ENCODE measurements at regions not wholly inside any gene's neighbourhood (a gene's known extent, or its start where the extent isn't known, plus 50 kb on each side); places are given as distances from the start of the nearest gene placed in this dataset.

DNA sequence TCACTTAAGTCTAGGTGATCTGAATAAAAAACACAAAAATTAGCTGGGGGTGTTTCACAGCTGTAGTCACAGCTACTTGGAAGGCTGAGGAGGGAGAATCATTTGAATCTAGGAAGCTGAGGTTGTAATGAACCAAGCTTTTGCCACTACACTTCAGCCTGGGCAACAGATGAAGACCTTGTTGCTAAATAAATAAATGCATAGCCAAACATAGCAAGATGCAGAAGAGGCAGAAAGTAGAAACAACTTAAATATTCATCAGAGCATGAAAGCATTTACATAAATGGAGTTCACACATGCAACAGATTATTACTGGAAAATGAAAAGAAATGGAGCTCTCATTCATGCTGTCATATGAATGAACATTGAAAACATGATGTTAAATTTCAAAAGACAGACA lies 348.9 kb upstream of the HSFY2 start:
- TF ChIP-seq CTCF (IDR thresholded peaks at IDR 0.05) (no peak), TCF7L2 (IDR thresholded peaks at IDR 0.05; ENCODE audit: low read depth, low read length) (no peak)
